ENCODE measurements at regions not wholly inside any gene's neighbourhood (a gene's known extent, or its start where the extent isn't known, plus 50 kb on each side); places are given as distances from the start of the nearest gene placed in this dataset.

DNA sequence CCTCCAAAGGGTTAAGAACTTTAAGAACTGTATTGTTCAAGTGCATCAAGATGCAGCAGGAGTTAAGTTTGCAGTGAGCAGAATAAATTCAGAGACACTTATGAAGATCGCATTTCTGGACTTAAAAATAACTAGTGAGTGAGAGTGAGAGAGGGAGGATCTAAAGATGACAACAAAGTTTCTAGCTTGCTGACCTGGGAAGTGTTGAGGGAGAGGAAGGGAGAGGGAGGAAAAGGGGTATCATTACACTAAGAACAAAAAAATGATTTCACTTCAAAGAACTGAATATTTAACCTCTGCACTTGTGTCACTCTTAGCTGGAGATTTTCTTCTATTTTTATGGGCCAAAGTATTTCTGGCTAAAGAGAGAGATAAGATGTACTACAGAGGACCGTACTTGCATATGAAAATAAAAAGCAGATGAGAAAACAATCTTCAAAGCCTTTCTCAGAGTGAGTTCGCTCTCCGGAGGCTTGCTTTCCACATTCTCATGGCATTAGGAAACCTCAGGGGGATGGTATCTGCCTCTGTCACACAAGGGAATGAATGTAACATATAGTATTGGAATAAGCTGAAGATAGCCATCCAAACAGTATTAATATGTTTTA lies 91.4 kb upstream of the TJP1 start:
- no peak for DNase-seq

DNA sequence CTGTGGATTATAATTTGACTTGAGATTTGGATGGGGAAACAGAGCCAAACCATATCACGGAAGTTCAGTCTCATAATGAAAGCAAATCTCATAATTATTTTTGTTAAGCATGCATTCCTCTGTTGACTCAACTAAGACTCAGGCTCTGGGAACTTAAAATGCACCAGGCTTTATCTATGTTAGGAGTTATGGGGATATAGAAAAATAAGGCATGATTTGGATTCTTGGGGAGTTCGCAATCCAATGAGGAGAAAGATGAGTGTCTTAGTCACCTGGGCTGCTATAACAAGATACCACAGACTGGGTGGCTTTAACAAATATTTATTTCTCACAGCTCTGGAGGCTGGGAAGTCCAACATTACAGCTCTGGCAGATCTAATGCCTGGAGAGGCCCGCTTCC lies 89.4 kb upstream of the TJP1 start:
- DNase-seq = no peak

DNA sequence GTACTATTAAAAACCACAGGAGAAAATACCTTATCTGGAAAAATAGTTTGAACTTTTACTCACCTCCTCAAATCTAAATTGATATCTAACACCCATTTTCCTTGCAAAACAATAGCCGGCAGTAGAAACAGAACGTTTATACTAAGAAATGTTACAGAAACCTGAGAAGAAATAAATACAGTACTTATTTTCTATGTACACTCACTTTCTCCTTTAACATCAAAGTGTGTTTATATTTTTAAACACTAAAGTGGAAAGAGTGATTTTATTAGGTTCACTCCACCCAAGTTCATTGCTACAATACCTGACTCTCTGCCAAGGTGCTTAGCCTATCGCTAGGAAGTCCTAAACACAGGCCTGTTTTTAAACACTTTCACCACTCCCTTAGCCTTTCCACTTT lies 87.8 kb upstream of the TJP1 start:
- no peak for DNase-seq

DNA sequence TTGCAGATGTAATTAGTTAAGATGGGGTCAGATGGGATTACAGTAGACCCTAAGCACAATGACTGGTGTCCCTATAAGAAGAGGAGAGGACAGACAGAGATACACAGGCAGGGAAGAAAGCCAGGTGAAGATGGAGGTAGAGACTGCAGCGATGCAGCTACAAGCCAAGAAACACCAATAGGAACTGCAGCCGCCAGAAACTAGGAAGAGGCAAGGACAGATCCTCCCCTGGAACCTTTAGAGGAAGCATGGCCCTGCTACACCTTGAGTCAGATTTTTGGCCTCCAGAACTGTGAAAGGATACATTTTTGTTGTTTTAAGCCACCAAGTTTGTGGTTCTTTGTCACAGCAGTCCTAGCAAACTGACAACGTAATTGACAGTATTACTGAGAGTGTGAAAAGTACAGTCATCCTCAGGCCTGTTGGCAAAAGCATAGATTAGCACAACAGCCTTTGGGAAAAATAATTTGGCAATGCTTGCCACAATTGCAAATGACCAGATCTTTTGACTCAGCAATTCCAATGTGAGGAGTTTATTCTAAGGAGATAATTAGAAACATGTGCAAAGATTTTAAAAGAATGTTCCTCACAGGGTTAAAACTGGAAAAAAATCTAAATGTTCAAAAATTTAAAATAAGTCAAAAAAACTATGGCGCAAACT lies 82.6 kb upstream of the TJP1 start:
- DNase-seq = no peak

DNA sequence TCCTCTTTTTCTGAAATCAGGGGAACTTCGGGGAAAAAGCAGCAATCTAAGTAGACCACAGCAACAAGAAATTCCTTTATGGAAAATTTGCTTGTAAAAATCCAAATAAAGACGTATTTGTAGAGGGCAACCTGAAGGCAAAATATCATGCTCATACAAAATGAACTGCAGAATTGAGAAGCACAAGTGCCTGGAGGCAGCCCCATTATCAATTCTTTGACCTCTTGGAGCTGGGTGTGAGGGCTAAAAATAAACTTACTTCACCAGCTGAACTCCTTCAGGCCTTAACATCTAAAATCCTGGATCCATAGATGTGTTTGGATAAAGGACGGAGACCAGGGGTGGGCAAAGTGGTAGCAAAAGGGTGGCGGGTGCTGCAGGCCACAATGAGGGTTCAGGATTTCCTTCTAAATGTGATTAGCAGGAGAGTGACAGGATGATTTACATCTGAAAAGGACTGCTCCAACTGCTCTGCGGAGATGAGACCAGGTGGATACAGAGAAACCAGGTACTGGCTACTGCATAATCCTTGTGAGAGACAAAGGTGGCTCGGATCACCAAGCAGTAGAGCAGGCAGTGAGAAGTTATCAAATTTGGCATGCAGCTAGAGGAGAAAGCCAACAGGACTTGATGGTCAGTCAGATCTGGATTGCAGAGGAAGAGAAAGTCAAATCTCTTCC lies 81.7 kb upstream of the TJP1 start:
- DNase-seq = no peak

DNA sequence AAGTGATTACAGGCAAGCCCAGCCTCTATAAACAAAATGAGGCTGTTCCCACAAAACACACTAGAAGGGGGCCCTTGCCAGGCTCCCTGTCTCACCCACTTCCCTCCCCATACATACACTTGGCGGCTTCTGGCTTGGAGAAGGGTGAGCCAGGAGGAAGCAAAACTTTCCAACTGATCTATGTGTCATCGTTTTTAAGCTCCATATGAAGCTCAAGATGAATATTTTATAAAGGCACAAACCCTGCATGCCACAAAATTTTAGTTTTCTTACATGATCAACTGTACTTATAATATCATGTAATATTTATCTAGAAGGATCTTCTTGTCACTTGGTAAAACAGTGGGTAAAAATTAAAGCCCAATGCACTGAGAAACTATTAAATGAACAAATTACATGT lies 80.8 kb upstream of the TJP1 start:
- no peak for DNase-seq

DNA sequence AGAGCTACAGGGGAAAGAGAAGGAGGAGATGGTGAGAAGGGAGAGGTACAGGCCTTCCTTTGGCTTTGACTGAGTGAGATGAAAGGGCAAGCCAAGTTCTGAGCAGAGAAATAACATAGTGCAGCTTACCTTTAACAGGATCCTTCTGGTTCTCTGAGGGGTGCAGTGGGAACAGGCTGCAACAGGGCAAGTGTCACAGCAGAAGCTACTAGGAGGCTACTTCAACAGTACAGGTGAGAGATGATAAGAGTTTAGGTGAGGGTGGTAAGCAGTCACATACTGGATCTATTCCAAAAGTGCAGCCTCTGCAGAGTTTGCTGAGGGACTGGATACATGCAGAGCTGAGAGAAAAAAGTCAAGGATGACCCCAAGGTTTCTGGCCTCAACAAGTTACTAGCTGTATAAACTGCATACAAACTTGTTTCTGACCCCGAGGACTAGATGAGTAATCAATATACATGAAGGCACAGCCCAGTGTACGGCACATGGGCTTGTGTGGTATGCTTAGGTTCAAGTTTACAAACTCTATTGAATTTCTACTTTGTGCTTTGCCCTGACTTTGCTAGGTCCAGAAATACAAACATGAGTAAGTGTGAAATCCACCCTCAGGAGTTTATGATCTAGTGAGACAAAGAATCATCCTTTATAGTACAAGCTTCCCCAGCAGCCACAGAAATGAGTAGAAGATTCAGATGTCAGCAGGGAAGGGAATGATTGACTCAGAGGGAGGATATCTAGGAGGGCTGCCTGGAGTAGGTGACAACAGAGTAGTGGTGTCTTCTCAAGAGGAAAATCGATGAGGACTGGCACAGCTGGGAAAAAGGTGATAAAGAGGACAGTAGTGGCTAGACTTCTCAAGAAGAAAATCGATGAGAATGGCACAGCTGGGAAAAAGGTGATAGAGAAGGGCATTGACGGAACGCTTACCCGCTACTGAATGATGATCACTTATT lies 78.2 kb upstream of the TJP1 start:
- no peak for DNase-seq

DNA sequence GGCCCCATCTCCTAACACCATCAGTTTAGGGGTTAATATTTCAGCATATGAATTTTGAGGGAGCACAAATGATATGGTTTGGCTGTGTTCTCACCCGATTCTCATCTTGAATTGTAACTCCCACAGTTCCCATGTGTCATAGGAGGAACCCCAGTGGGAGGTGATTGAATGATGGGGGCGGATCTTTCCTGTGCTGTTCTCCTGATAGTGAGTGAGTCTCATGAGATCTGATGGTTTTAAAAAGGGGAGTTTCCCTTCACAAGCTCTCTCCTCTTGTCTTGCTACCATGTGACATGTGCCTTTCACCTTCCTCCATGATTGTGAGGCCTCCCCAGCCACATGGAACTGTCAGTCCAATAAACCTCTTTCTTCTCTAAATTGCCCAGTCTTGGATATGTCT lies 73.8 kb upstream of the TJP1 start:
- DNase-seq = no peak

DNA sequence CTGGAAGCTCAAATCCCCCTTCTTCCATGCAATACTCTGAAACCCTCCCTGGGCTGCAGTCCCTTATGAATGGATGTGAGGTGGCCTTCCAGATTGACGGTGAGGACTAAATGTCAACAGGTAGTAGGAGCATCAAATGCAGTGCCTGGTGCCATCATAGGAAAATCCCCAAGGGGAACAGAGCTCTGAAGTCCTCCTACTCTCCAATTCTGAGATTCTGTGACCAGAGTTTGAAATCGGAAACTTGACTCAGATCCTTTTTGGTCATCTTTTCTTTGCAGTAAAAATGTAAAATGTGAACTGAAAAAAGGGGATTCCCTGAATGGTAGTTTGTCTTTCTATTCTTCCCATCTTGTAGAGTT lies 68.8 kb upstream of the TJP1 start:
- no peak for DNase-seq

DNA sequence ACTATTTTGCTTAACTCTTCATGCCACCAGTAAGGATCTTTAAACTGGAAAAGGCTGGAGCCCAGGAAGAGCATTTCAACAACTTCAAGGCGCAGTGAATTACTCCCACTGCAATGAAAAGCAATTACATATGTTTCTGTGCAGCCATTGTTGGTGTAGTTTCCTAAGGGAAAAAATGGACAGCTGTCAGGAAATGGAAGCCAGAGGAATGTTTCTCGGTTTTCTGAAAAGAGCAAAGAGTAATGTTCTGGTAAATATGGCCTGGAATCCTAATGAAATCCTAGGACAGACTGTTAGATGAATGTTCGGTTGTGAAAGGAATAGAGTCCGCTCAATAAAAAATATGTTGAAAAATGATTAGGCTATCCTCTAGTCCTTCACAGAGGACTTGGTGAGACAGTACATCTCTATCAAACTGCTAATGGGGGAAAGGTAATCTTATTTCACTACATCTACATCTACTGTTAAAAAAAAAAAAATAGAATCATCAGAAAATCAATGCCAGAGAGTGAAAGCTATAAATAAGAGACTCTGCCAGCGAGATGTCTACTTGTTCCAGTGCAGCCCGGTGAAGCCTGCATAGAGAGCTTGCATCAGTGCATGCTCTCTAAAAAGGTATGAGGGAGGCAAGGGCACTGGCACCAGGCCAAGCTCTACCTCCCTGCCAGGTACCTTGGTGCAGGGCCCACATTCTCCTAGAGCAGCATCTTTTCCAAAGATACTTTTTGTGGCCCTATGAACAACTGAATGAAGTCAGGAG lies 68.2 kb upstream of the TJP1 start:
- DNase-seq = no peak

DNA sequence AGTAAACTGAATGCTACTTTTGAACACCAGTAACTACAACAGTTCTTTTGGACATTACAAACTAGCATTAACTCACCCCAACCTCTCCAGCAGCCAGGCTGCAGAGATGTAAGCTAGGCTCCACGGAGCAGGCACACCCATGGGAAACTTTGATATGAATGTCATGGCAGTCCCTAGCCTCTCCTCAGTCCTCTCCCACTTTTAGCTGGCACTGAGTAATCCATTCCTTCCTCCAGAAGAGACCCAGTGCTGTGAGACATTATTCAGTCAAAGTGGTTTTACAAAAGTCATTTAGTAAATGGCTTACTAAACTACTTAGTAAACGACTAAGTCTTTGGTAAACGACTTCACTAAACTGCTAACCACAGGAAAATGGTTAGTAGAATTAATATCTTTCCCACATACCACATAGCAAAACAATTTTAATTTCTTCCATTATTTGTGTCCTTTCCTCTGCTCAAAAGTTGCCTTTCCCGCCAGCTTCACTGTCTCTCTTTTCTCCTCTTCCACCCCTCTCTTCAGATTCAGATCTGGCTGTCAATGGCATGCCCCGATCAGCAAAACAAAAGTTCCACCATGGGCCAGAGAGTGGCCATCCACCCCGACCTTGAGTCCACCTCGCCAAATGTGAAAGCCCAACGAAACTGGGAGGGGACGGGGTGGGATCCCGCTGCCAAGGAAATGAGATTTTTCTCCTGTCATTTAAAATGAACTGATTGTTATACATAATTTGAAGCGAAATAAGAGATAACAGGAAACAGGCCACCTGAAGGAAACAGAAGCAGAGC lies 67.5 kb upstream of the TJP1 start:
- DNase-seq = no peak

DNA sequence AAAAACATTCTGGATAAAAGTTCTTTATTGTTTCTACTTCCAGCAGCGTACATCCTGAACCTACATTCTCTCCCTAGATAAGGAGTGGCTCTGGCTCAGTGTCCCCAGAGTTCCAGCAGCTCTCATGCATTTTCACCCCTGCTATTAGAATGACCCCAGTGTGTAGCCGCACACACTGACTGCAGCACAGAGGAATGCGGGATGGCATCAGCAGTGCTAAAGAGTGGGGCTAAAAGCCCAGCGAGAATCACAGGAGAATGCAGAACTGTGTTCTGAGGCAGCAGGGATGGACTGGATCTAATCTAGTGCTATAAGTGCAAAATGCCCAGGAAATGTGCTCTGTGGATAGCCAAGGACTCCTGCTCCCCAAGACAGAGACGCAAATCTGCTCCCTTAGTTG lies 66.4 kb upstream of the TJP1 start:
- no peak for DNase-seq

DNA sequence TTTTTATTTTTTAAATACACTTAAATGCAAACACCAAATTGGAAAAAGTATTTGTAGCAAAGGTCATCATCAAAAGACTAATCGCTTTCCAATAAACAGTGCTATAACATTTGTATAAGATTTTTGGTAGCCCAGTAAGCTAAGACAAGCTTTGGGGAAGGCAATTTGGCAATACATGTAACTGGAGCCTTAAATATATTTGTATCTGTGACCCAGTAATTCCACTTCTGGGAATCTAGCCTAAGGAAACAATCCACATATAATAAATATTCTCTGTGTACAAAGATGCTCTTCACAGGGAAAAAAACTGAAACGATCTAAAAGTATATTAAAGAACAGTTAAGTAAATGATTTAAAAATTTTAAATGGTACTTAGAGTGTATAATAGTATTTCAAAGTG lies 65.5 kb upstream of the TJP1 start:
- no peak for DNase-seq

DNA sequence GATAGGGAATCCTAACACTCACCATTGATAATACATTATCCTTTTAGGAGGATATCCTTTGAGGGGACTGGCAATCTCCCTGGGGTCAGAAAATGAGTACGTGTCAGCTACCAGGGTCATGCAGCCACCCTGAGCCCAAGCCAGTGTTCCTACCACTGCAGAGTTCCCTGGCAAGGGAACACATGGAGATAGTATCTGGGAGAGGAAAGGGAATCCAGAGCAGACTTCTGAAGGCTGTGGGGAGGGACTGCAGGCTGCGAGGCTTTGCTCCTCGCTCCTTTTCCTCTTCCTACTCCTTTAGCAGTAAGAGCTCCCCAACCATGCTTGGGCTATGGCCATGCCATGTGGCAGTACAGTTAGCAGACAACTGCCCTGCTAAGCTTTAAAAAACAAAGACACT lies 62.9 kb upstream of the TJP1 start:
- DNase-seq = no peak

DNA sequence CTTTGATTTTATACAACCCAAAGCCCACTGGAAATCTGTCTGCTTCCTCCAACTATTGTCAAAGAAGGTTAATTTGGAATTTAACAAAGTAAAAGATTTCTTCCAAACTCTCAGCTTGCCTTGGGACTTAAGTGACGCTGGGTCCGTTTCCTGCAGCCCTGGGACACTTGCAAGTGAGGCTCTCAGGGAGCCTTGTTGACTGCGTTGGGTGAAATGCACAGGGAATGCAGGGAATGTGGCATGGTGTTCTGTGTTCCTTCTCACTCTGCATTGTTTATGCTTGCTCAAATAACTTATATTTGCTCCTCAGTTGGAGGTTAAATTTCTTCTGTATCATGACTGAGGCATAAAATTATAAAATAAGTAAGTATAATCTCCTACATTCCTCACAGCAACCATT lies 60.9 kb upstream of the TJP1 start:
- no peak for DNase-seq

DNA sequence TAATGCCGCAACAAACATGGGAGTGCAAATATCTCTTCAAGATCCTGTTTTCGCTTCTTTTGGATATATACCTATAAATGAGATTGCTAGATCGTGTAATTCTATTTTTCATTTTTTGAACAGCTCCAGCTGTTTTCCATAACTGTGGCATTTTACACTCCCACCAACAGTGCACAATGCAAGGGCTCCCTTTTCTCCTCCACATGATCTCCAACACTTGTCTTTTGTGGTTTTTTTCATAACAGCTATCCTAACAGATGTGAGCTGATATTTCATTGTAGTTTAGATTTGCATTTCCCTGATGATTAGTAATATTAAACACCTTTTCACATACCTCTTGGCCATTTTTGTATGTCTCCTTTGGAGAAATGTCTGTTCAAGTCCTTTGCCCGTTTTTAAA lies 58.6 kb upstream of the TJP1 start:
- no peak for DNase-seq

DNA sequence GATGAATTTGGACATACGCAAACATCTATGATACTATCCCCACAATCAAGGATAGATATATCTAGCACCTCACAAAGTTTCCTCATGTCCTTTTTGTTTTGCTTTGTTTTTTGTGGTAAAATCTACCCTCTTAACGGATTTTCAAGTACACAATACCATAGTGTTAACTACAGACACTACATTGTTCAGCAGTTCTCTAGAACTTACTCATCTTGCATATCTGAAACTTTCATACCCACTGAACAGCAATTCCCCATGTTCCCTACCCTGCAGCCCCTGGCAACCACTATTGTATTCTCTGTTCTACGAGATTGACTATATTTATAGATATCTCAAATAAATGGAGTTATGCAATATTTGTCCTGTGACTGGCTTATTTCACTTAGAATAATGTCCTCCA lies 58.1 kb upstream of the TJP1 start:
- no peak for DNase-seq

DNA sequence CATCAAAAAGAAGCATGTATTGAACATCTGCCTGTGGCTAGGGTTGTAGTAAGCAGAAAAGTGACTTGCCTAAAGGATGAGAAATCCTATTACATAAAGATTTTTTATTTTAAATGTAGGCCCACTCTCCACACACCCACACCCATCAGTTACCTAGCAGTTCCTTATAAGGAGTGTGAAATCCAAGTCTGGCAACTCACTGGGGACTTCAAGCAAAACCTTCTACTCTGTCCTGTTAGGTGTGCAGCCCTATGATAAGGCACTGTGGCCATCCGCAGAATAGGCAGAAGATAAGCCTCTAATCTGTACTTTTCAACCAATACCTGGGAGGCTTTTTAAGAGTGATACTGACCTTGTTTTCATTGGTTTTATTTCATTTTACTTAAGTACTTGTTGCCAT lies 52.7 kb upstream of the TJP1 start:
- no peak for DNase-seq

DNA sequence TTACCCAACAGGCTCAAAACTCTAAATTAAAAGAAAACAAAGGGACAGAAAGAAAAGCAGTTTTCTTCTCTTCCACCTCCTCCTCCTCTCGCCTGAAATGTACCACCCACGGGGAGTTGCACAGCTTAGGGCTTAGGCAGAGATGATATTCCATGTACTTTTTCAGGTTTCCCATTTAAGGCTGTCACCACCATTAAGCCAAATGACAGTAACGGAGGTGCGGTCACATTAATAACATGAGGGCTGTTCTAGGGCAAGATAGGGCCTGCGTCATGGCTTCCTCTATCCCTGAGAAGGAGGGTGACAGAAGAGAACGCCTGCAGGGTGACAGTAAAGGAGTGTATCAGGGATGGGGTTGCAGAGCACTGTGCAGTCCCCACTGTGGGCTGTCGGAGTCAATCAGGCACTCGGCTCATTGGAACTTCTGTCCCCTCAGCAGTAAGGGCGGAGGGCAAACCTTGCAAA lies 51.7 kb upstream of the TJP1 start:
- DNase-seq = no peak

DNA sequence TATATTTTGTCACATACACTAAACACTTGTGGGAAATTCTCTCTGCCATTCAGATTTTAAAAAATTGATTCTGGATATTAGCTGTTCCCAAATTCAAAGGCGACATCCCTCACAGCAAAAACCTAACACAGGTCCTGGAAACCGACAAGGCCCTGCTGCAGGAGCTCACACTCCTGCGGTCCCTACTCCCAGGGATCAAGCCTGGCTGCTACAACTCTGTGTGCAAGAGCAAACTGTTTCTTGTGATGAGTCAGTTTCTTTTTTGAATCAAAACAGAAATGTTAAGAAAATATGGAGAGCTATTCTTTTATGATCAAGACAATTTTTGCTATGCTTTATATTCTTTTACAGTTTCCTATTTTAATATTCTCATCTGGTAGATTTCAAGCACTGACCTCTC lies 51.0 kb upstream of the TJP1 start:
- no peak for DNase-seq

DNA sequence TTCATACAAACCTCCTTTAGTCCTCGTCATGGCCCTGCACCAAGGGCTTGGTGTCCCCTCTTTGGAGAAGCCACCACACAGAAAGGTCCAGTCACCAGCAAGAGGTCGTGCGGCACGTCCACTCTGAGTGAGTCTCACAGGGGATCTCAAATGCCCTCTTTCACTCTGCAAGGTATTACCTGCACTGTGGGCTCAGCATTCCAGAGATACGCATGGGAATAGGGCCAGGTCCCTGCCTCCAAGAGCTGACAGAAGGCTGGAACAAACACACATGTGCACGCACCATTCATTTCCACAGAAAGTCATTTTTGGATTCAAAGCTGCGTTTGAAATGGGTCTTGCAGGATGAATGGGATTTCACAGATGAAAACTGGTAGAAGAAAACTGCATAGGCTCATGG lies 50.4 kb upstream of the TJP1 start:
- DNase-seq = no peak

Measured in NCI-H1417 treated with DMSO at 0.1 percent for 48 hours (cell line).